Esophagus muscularis mucosa (tissue), 4 donors: ENCODE measurements at regions not wholly inside any gene's neighbourhood (a gene's known extent, or its start where the extent isn't known, plus 50 kb on each side); places are given as distances from the start of the nearest gene placed in this dataset.

ENCODE experiments used
- DNase-seq: peaks from one replicate; pipeline ENCODE4 v3.0.0-alpha.2; 2017; ENCODE audit errors: extremely low spot score
- H3K27ac ChIP-seq, 4 donors: fragments of 200-600 bp; sonication (generic); replicated peaks in 1 of 4; 1 replicate in 3 of 4; 2 replicates in 1 of 4; pipeline ENCODE4 v1.5.1; 2016 to 2019; ENCODE audit warnings: mild to moderate bottlenecking in 1 of 4
- H3K27me3 ChIP-seq, 4 donors: fragments of 200-600 bp; sonication (generic); one replicate each; pipeline versions ENCODE4 v1.5.1 to v1.6.0; 2016 to 2019
- H3K36me3 ChIP-seq, 4 donors: fragments of 200-600 bp; sonication (generic); one replicate each; pipeline ENCODE4 v1.5.1; 2016 to 2019
- H3K4me1 ChIP-seq, 4 donors: fragments of 200-600 bp; sonication (generic); one replicate each; pipeline ENCODE4 v1.5.1; 2016 to 2019
- H3K4me3 ChIP-seq, 4 donors: fragments of 200-600 bp; sonication (generic); 1 replicate in 2 of 4; 2 replicates in 2 of 4; pipeline ENCODE4 v1.5.1; 2016 to 2019; ENCODE audit warnings: mild to moderate bottlenecking in 4 of 4, moderate library complexity in 1 of 4
- H3K9me3 ChIP-seq, 4 donors: fragments of 200-600 bp; sonication (generic); 1 replicate in 3 of 4; 2 replicates in 1 of 4; pipeline ENCODE4 v1.5.1; 2016 to 2019
- CTCF ChIP-seq, 3 experiments: fragments of 200-600 bp in 2 of 3; fragments of 450-650 bp in 1 of 3; sonication (generic) in 2 of 3; IDR thresholded peaks; one replicate each; pipeline ENCODE4 v1.5.1; 2017 to 2019; ENCODE audit warnings: antibody characterized with exemption in 3 of 3, mild to moderate bottlenecking in 2 of 3, moderate library complexity in 1 of 3
- EP300 ChIP-seq: sonication (generic); formaldehyde crosslinking; IDR thresholded peaks from one replicate; pipeline ENCODE4 v1.6.1; 2017; ENCODE audit warnings: antibody characterized with exemption
- POLR2A ChIP-seq: fragments of 450-650 bp; IDR thresholded peaks from one replicate; pipeline ENCODE4 v1.6.1; 2017; ENCODE audit warnings: antibody characterized with exemption, moderate library complexity, mild to moderate bottlenecking, low read depth
- POLR2AphosphoS5 ChIP-seq, 2 donors: sonication (generic); formaldehyde crosslinking; IDR thresholded peaks; one replicate each; pipeline ENCODE4 v1.6.1; 2017; ENCODE audit warnings: antibody characterized with exemption in 2 of 2
- WGBS: methylation state at CpG from one replicate; pipeline ENCODE4 v1.1.5; 2018; 5-methylcytosine and 5-hydroxymethylcytosine counted together
- intact Hi-C: fragments of 100-400 bp; cut with DNase I; formaldehyde crosslinking; loops from one replicate; pipeline ENCODE4 v1.15.1; 2023

GRCh38 chr9:75604661-75605060 lies 285.8 kb upstream of the PCSK5 start:
- TF ChIP-seq CTCF (IDR thresholded peaks at IDR 0.05) (no peak), POLR2A (no peak), EP300 (no peak), POLR2AphosphoS5 (IDR thresholded peaks at IDR 0.05) (no peak)
- DNase-seq: no peak
- no peaks in the 10 kb centered on the region for H3K9me3 ChIP-seq
- H3K4me3 ChIP-seq: no peak overlapping the region
- no peaks in the 10 kb centered on the region for H3K36me3 ChIP-seq
- H3K27ac ChIP-seq: no peak overlapping the region
- WGBS: 72% methylated on average over 2 of the region's 2 CpGs
- no peaks in the 10 kb centered on the region for H3K27me3 ChIP-seq
- intact Hi-C loops: no loop called here
- H3K4me1 ChIP-seq: no peaks in the 10 kb centered on the region

GRCh38 chr9:75607521-75607920 lies 283.0 kb upstream of the PCSK5 start:
- Histone ChIP-seq H3K27ac (no peak overlapping the region), H3K4me1 (no peaks in the 10 kb centered on the region), H3K27me3 (no peaks in the 10 kb centered on the region), H3K4me3 (no peak overlapping the region), H3K9me3 (no peaks in the 10 kb centered on the region), H3K36me3 (no peaks in the 10 kb centered on the region)
- WGBS: 95% methylated on average over 2 of the region's 2 CpGs
- DNase-seq: no peak
- TF ChIP-seq EP300 (no peak), POLR2AphosphoS5 (IDR thresholded peaks at IDR 0.05) (no peak), POLR2A (no peak), CTCF (IDR thresholded peaks at IDR 0.05) (no peak)
- intact Hi-C loops: no loop called here

- no peak for DNase-seq
- Histone ChIP-seq H3K27ac (no peak overlapping the region), H3K9me3 (no peaks in the 10 kb centered on the region), H3K36me3 (no peaks in the 10 kb centered on the region), H3K4me1 (peaks cover 0 to 9% (median 7%) of the 10 kb centered on the region in 4 donors), H3K4me3 (no peak overlapping the region), H3K27me3 (no peaks in the 10 kb centered on the region)
- TF ChIP-seq EP300: no peak
- no peak for TF ChIP-seq CTCF (IDR thresholded peaks at IDR 0.05)
- no peak for TF ChIP-seq POLR2AphosphoS5 (IDR thresholded peaks at IDR 0.05)
- no peak for TF ChIP-seq POLR2A
- intact Hi-C loops: no loop called here
Measured at GRCh38 chr9:75609401-75609800, 281.1 kb upstream of the PCSK5 start.

- intact Hi-C loops: no loop called here
- H3K4me3 ChIP-seq: no peak overlapping the region
- H3K9me3 ChIP-seq: no peaks in the 10 kb centered on the region
- no peaks in the 10 kb centered on the region for H3K27me3 ChIP-seq
- no peak for DNase-seq
- no peaks in the 10 kb centered on the region for H3K36me3 ChIP-seq
- 69% methylated on average over 1 of the region's 1 CpG for WGBS
- H3K4me1 ChIP-seq: peaks cover 0 to 9% (median 7%) of the 10 kb centered on the region in 4 donors
- no peak overlapping the region for H3K27ac ChIP-seq
- TF ChIP-seq CTCF (IDR thresholded peaks at IDR 0.05): no peak
- no peak for TF ChIP-seq EP300
- no peak for TF ChIP-seq POLR2A
- no peak for TF ChIP-seq POLR2AphosphoS5 (IDR thresholded peaks at IDR 0.05)
Measured at GRCh38 chr9:75610246-75610645, 280.2 kb upstream of the PCSK5 start.

GRCh38 chr9:75612205-75612604 lies 278.3 kb upstream of the PCSK5 start:
- Histone ChIP-seq H3K36me3 (no peaks in the 10 kb centered on the region), H3K27ac (no peak overlapping the region), H3K4me3 (no peak overlapping the region), H3K4me1 (peaks cover 0 to 9% (median 7%) of the 10 kb centered on the region in 4 donors), H3K9me3 (no peaks in the 10 kb centered on the region), H3K27me3 (no peaks in the 10 kb centered on the region)
- TF ChIP-seq POLR2A: no peak
- DNase-seq: no peak
- intact Hi-C loops: no loop called here
